ENCODE measurements at regions not wholly inside any gene's neighbourhood (a gene's known extent, or its start where the extent isn't known, plus 50 kb on each side); places are given as distances from the start of the nearest gene placed in this dataset.

- no peak for DNase-seq
- Histone ChIP-seq H3K9me3 (ENCODE audit: severe bottlenecking) (no peaks in the 10 kb centered on the region), H3K36me3 (no peaks in the 10 kb centered on the region), H3K27me3 (ENCODE audit: insufficient read depth, low read depth, severe bottlenecking) (peaks cover 85% of the 10 kb centered on the region), H3K4me3 (ENCODE audit: low read depth, low read length) (no peak overlapping the region), H3K27ac (no peak overlapping the region)
- TF ChIP-seq, protein P1, sequence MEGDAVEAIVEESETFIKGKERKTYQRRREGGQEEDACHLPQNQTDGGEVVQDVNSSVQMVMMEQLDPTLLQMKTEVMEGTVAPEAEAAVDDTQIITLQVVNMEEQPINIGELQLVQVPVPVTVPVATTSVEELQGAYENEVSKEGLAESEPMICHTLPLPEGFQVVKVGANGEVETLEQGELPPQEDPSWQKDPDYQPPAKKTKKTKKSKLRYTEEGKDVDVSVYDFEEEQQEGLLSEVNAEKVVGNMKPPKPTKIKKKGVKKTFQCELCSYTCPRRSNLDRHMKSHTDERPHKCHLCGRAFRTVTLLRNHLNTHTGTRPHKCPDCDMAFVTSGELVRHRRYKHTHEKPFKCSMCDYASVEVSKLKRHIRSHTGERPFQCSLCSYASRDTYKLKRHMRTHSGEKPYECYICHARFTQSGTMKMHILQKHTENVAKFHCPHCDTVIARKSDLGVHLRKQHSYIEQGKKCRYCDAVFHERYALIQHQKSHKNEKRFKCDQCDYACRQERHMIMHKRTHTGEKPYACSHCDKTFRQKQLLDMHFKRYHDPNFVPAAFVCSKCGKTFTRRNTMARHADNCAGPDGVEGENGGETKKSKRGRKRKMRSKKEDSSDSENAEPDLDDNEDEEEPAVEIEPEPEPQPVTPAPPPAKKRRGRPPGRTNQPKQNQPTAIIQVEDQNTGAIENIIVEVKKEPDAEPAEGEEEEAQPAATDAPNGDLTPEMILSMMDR (IDR thresholded peaks at IDR 0.05; ENCODE audit: low read depth, low read length), result no peak
Measured at GRCh38 chr14:99062772-99063418, 209.1 kb downstream of the BCL11B start.

GRCh38 chr14:99063620-99064225 lies 208.3 kb downstream of the BCL11B start:
- Histone ChIP-seq H3K27me3 (ENCODE audit: insufficient read depth, low read depth, severe bottlenecking) (peaks cover 81% of the 10 kb centered on the region), H3K4me3 (ENCODE audit: low read depth, low read length) (no peak overlapping the region), H3K9me3 (ENCODE audit: severe bottlenecking) (no peaks in the 10 kb centered on the region), H3K27ac (no peak overlapping the region), H3K36me3 (no peaks in the 10 kb centered on the region)
- TF ChIP-seq, protein P1 (IDR thresholded peaks at IDR 0.05; ENCODE audit: low read depth, low read length), result no peak
- no peak for DNase-seq

DNA sequence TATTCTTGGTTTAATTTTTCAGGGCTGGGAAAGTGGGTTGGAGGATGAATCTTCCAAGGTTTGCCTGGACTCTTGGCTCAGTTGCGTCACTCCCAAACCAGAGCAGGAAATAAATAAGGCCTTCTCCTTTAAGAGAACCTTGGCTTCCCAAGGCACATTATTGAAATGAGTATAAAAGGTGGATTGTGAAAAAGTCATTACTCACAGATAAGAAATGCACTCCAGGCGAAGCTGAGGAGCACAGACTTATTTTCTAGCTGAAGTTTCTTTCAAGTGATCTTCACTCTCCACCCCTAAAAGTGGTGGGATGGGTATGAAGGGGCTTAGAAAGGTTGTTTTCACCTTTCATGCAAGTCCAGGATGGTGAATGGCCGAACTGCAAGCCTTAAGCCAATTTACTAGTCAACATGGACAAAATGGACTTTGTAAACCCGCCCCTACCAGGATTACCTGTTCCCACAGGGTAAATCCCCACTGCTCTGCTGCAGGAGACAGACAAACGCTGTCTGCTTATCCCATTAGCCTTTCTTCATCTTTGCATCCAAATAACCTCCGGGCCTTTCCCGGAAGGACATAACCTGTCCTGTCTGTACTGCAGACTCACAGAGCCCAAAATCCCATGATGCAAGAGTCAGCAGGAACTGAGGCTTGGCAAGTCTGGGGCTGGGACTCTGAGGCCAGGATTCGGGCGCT lies 207.6 kb downstream of the BCL11B start:
- H3K36me3 ChIP-seq, result no peaks in the 10 kb centered on the region

DNA sequence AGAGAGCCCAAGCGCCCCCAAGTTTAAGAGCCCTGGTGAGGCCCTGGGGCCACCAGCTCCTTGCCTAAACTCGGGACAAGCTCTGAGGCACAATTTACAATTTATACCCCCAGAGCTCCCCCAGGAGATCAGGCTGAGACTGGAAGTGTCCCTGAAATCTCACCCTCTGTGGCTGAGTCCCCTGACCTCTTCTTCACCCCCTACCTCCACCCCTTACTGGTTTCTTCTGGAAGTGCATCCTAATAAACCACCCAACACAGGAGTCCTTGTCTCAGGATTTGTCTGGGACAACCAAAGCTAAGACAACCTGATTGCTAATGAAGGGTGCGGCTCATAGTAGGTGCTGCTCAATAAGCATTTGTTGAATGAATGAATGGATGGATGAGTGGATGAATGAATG lies 206.4 kb downstream of the BCL11B start:
- Histone ChIP-seq H3K4me3 (ENCODE audit: low read depth, low read length) (no peak overlapping the region), H3K27me3 (ENCODE audit: insufficient read depth, low read depth, severe bottlenecking) (peaks cover 72% of the 10 kb centered on the region), H3K36me3 (no peaks in the 10 kb centered on the region), H3K27ac (no peak overlapping the region), H3K9me3 (ENCODE audit: severe bottlenecking) (no peaks in the 10 kb centered on the region)
- DNase-seq, result no peak
- TF ChIP-seq, protein P1 (IDR thresholded peaks at IDR 0.05; ENCODE audit: low read depth, low read length), result no peak

More for the DNA sequence above, 207.6 kb downstream of the BCL11B start:
- no peaks in the 10 kb centered on the region for H3K9me3 ChIP-seq (ENCODE audit: severe bottlenecking)
- no peak overlapping the region for H3K4me3 ChIP-seq (ENCODE audit: low read depth, low read length)
- TF ChIP-seq, protein P1 (IDR thresholded peaks at IDR 0.05; ENCODE audit: low read depth, low read length), result no peak
- DNase-seq, result no peak
- H3K27ac ChIP-seq, result no peak overlapping the region
- H3K27me3 ChIP-seq (ENCODE audit: insufficient read depth, low read depth, severe bottlenecking), result peaks cover 74% of the 10 kb centered on the region

DNA sequence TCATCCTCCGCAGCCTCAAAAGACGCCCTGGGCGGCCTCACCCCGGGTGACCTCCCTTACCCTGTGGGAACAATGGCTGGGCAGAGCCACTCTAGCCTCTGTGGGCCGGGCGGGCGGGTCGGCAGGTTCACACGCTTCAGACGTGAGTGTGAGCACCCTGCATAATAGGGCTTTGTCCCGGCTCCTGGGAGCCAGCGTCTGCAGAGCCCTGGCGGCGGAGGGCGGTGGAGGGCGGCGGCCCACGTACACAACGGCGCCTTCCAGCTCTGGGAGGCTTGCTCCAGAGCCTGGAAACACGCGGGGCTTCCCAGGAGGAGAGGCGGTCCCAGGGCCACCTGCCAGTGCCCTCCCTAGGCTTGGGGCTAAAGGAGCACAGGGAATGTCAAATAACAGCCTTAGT lies 205.6 kb downstream of the BCL11B start:
- H3K4me3 ChIP-seq (ENCODE audit: low read depth, low read length), result no peak overlapping the region
- H3K27me3 ChIP-seq (ENCODE audit: insufficient read depth, low read depth, severe bottlenecking), result peaks cover 73% of the 10 kb centered on the region
- TF ChIP-seq, protein P1 (IDR thresholded peaks at IDR 0.05; ENCODE audit: low read depth, low read length), result no peak
- no peak overlapping the region for H3K27ac ChIP-seq
- no peak for DNase-seq
- no peaks in the 10 kb centered on the region for H3K36me3 ChIP-seq
- H3K9me3 ChIP-seq (ENCODE audit: severe bottlenecking), result no peaks in the 10 kb centered on the region
